MM.1S (cell line): ENCODE measurements at regions not wholly inside any gene's neighbourhood (a gene's known extent, or its start where the extent isn't known, plus 50 kb on each side); places are given as distances from the start of the nearest gene placed in this dataset.

ENCODE experiments used
- EZH2 ChIP-seq: fragments of 300-600 bp; sonication (generic); optimal IDR thresholded peaks from 2 replicates; pipeline ENCODE3; 2017; ENCODE audit warnings: low read depth, mild to moderate bottlenecking, antibody characterized with exemption, low read length, mixed read lengths
- EZH2phosphoT487 ChIP-seq: fragments of 300-600 bp; sonication (generic); IDR thresholded peaks from 2 replicates; pipeline ENCODE4 v1.6.1; 2018; ENCODE audit warnings: antibody characterized with exemption, low read length
- TF ChIP-seq, protein P1 (sequence below): fragments of 300-600 bp; sonication (generic); IDR thresholded peaks from 2 replicates; pipeline ENCODE4 v1.5.1; 2016; ENCODE audit warnings: antibody characterized with exemption, low read length, mixed read lengths

DNA sequence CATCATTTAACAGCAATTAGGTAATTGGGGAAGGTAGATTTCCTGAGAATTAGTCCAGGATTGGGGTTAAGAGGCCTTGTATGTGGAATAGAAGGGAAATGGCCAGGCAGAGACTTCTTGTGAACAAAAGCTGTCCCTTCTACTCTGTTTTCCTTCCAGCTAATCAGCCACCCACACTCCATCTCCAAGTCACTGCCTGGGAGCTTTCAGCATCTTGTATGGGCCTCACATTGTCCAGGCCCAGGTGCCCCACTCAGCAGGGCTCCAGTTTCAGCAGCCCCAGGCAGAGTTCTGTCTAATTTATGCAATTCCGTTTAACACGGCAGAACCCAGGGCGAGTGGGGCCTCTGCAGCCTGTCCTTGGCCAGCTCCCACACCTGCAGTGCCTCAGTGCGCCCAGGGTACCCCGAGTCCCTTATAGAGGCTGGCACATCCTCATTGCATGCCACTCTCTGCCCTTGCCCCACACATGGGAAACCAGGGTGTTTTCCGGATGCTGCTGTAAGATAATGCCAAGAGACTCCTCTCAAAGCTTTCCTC lies 113.0 kb downstream of the EDN3 start:
- TF ChIP-seq, protein P1, sequence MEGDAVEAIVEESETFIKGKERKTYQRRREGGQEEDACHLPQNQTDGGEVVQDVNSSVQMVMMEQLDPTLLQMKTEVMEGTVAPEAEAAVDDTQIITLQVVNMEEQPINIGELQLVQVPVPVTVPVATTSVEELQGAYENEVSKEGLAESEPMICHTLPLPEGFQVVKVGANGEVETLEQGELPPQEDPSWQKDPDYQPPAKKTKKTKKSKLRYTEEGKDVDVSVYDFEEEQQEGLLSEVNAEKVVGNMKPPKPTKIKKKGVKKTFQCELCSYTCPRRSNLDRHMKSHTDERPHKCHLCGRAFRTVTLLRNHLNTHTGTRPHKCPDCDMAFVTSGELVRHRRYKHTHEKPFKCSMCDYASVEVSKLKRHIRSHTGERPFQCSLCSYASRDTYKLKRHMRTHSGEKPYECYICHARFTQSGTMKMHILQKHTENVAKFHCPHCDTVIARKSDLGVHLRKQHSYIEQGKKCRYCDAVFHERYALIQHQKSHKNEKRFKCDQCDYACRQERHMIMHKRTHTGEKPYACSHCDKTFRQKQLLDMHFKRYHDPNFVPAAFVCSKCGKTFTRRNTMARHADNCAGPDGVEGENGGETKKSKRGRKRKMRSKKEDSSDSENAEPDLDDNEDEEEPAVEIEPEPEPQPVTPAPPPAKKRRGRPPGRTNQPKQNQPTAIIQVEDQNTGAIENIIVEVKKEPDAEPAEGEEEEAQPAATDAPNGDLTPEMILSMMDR, result no peak
- TF ChIP-seq EZH2phosphoT487 (no peak), EZH2 (no peak)
